Ovary (tissue), 7 donors: ENCODE measurements at regions not wholly inside any gene's neighbourhood (a gene's known extent, or its start where the extent isn't known, plus 50 kb on each side); places are given as distances from the start of the nearest gene placed in this dataset.
"Not testable (repeated sequence)": the region's sequence is repeated elsewhere in the genome, so short reads cannot be mapped to it uniquely, and the experiment has no call there.

Experiments
- DNase-seq, 5 donors: peaks; one replicate each; pipeline ENCODE4 v3.0.0-alpha.2; 2019 to 2020
- H3K27ac ChIP-seq, 2 donors: fragments of 200-600 bp; one replicate each; pipeline versions ENCODE4 v1.5.1 to v1.8.0; 2019 to 2022
- H3K27me3 ChIP-seq: fragments of 200-600 bp; one replicate; pipeline ENCODE4 v1.8.0; 2022
- H3K36me3 ChIP-seq: fragments of 200-600 bp; sonication (generic); one replicate; pipeline ENCODE4 v1.5.1; 2019
- H3K4me1 ChIP-seq: one replicate; pipeline ENCODE4 v1.8.1; 2013; ENCODE audit warnings: mild to moderate bottlenecking, moderate library complexity; ENCODE audit not compliant: insufficient read depth
- H3K4me3 ChIP-seq: fragments of 200-600 bp; sonication (generic); one replicate; pipeline ENCODE4 v1.5.1; 2017
- H3K9me3 ChIP-seq, 2 donors: fragments of 200-600 bp in 1 of 2; sonication (generic) in 1 of 2; one replicate each; pipeline versions ENCODE4 v1.5.1 to v1.8.1; 2013 to 2019; ENCODE audit warnings: mild to moderate bottlenecking in 1 of 2, moderate library complexity in 1 of 2
- CTCF ChIP-seq, 3 donors: fragments of 450-650 bp in 2 of 3; fragments of 200-600 bp in 1 of 3; IDR thresholded peaks; one replicate each; pipeline versions ENCODE4 v1.5.1 to v1.8.0; 2016 to 2022; ENCODE audit warnings: antibody characterized with exemption in 3 of 3, mild to moderate bottlenecking in 1 of 3
- EP300 ChIP-seq: sonication (generic); formaldehyde crosslinking; IDR thresholded peaks from one replicate; pipeline ENCODE4 v1.6.1; 2017; ENCODE audit warnings: antibody characterized with exemption
- POLR2A ChIP-seq: fragments of 450-650 bp; IDR thresholded peaks from one replicate; pipeline ENCODE4 v1.6.1; 2017; ENCODE audit warnings: antibody characterized with exemption, mild to moderate bottlenecking, moderate library complexity
- WGBS, 3 donors: extraction: QIAGEN DNeasy Blood & Tissue Kit in 1 of 3; methylation state at CpG; one replicate each; pipeline versions ENCODE4 v1.1.5 to v1.1.7; 2013 to 2017; 5-methylcytosine and 5-hydroxymethylcytosine counted together
- intact Hi-C, 4 donors: fragments of 100-400 bp; cut with DNase I; formaldehyde crosslinking; loops; one replicate each; pipeline versions ENCODE4 v1.11.0 to v1.15.1; 2022 to 2023
- donor health status: DM: no; HTN: no; CAD: no; lungs with moderate emphysema.
- donor health status: DM: no; HTN: no; CAD: no.
- donor health status: Bipolar disorder and iron deficiency.
- donor health status: DM: no; HTN: no; CAD: no.
- donor health status: DM: yes; HTN: yes; CAD: no.

- H3K4me3 ChIP-seq, result no peak overlapping the region
- TF ChIP-seq CTCF (IDR thresholded peaks at IDR 0.05), result no peak
- no peak for TF ChIP-seq POLR2A
- no peaks in the 10 kb centered on the region for H3K9me3 ChIP-seq
- intact Hi-C loops, result no loop called here
- H3K27me3 ChIP-seq, result no peaks in the 10 kb centered on the region
- H3K36me3 ChIP-seq, result no peaks in the 10 kb centered on the region
- 93 to 96% (median 93%) methylated on average over 9 of the region's 9 CpGs for WGBS, 3 donors
- H3K4me1 ChIP-seq, result no peaks in the 10 kb centered on the region
- DNase-seq, result no peak
- H3K27ac ChIP-seq, result no peak overlapping the region
Observed at GRCh38 chr11:16536513-16536912, 180.2 kb upstream of the SOX6 start.

- 57 to 68% (median 59%) methylated on average over 1 of the region's 1 CpG for WGBS, 3 donors
Observed at GRCh38 chr11:16528639-16529038, 172.3 kb upstream of the SOX6 start.

GRCh38 chr11:16527525-16528246, 171.3 kb upstream of the SOX6 start:
- Histone ChIP-seq H3K27me3 (no peaks in the 10 kb centered on the region), H3K9me3 (no peaks in the 10 kb centered on the region), H3K36me3 (no peaks in the 10 kb centered on the region), H3K4me3 (no peak overlapping the region), H3K27ac (no peak overlapping the region), H3K4me1 (no peaks in the 10 kb centered on the region)
- no peak for DNase-seq
- no peak for TF ChIP-seq POLR2A
- no peak for TF ChIP-seq CTCF (IDR thresholded peaks at IDR 0.05)
- TF ChIP-seq EP300, result no peak
- 76 to 77% (median 77%) methylated on average over 7 of the region's 7 CpGs for WGBS, 3 donors
- intact Hi-C loops, result no loop called here

More at GRCh38 chr11:16528639-16529038, 172.3 kb upstream of the SOX6 start:
- Histone ChIP-seq H3K27ac (no peak overlapping the region), H3K36me3 (no peaks in the 10 kb centered on the region), H3K9me3 (no peaks in the 10 kb centered on the region), H3K4me3 (no peak overlapping the region), H3K27me3 (no peaks in the 10 kb centered on the region), H3K4me1 (no peaks in the 10 kb centered on the region)
- intact Hi-C loops, result no loop called here
- DNase-seq, result no peak
- TF ChIP-seq POLR2A (no peak), CTCF (IDR thresholded peaks at IDR 0.05) (no peak), EP300 (no peak)

- Histone ChIP-seq H3K9me3 (no peaks in the 10 kb centered on the region), H3K4me3 (no peak overlapping the region), H3K36me3 (no peaks in the 10 kb centered on the region), H3K4me1 (no peaks in the 10 kb centered on the region), H3K27ac (no peak overlapping the region), H3K27me3 (no peaks in the 10 kb centered on the region)
- DNase-seq, result no peak
- TF ChIP-seq CTCF (IDR thresholded peaks at IDR 0.05) (no peak), POLR2A (no peak), EP300 (no peak)
- WGBS, 3 donors, result 65 to 76% (median 74%) methylated on average over 1 of the region's 1 CpG
- intact Hi-C loops, result no loop called here
Observed at GRCh38 chr11:16526947-16527346, 170.6 kb upstream of the SOX6 start.

- H3K27ac ChIP-seq, H3K36me3 ChIP-seq, H3K4me3 ChIP-seq, intact Hi-C loops, H3K9me3 ChIP-seq, DNase-seq, H3K4me1 ChIP-seq, H3K27me3 ChIP-seq: not testable (repeated sequence)
- WGBS, 3 donors, result 88 to 93% (median 88%) methylated on average over 11 of the region's 11 CpGs
Observed at GRCh38 chr11:16520713-16521112, 164.4 kb upstream of the SOX6 start.
